ENCODE measurements at regions not wholly inside any gene's neighbourhood (a gene's known extent, or its start where the extent isn't known, plus 50 kb on each side); places are given as distances from the start of the nearest gene placed in this dataset.

- TF ChIP-seq EP300 (IDR thresholded peaks at IDR 0.05; ENCODE audit: borderline replicate concordance): no peak
- TF ChIP-seq MAX (IDR thresholded peaks at IDR 0.05): no peak
- TF ChIP-seq ZBTB7A (IDR thresholded peaks at IDR 0.05; ENCODE audit: low read depth): no peak
- no peak for TF ChIP-seq EGR1 (IDR thresholded peaks at IDR 0.05)
- TF ChIP-seq REST (IDR thresholded peaks at IDR 0.05; ENCODE audit: low read depth): no peak
- no peak for TF ChIP-seq TAF1 (IDR thresholded peaks at IDR 0.05; ENCODE audit: low read depth)
- TF ChIP-seq RAD21 (IDR thresholded peaks at IDR 0.05; ENCODE audit: low read depth): no peak
- no peak for TF ChIP-seq YY1 (IDR thresholded peaks at IDR 0.05; ENCODE audit: low read depth)
- TF ChIP-seq USF1 (IDR thresholded peaks at IDR 0.05): no peak
- no peak for TF ChIP-seq NFIC (IDR thresholded peaks at IDR 0.05)
- TF ChIP-seq TCF12 (IDR thresholded peaks at IDR 0.05; ENCODE audit: low read depth): no peak
- no peak for TF ChIP-seq CEBPB (IDR thresholded peaks at IDR 0.05)
These were observed 235.1 kb upstream of the ZNF804A start for GRCh38 chr2:184363213-184363612.

- TF ChIP-seq TAF1 (IDR thresholded peaks at IDR 0.05; ENCODE audit: low read depth): no peak
- TF ChIP-seq TCF12 (IDR thresholded peaks at IDR 0.05; ENCODE audit: low read depth): no peak
- no peak for TF ChIP-seq TEAD4 (IDR thresholded peaks at IDR 0.05)
- TF ChIP-seq EP300 (IDR thresholded peaks at IDR 0.05; ENCODE audit: borderline replicate concordance): no peak
- TF ChIP-seq CEBPB (IDR thresholded peaks at IDR 0.05): no peak
- no peak for TF ChIP-seq ZBTB7A (IDR thresholded peaks at IDR 0.05; ENCODE audit: low read depth)
- TF ChIP-seq MAX (IDR thresholded peaks at IDR 0.05): no peak
- TF ChIP-seq NFIC (IDR thresholded peaks at IDR 0.05): no peak
These were observed 231.1 kb upstream of the ZNF804A start for GRCh38 chr2:184367211-184367610.

- no peak for TF ChIP-seq TEAD4 (IDR thresholded peaks at IDR 0.05)
- no peak for TF ChIP-seq REST (IDR thresholded peaks at IDR 0.05; ENCODE audit: low read depth)
- TF ChIP-seq YY1 (IDR thresholded peaks at IDR 0.05; ENCODE audit: low read depth): no peak
- TF ChIP-seq MAX (IDR thresholded peaks at IDR 0.05): no peak
- TF ChIP-seq TAF1 (IDR thresholded peaks at IDR 0.05; ENCODE audit: low read depth): no peak
- no peak for TF ChIP-seq CREB1 (IDR thresholded peaks at IDR 0.05; ENCODE audit: low read depth)
- TF ChIP-seq FOXM1 (IDR thresholded peaks at IDR 0.05; ENCODE audit: borderline replicate concordance, low read depth): no peak
- no peak for TF ChIP-seq RAD21 (IDR thresholded peaks at IDR 0.05; ENCODE audit: low read depth)
These were observed 229.0 kb upstream of the ZNF804A start for GRCh38 chr2:184369307-184369706.

- TF ChIP-seq CEBPB (IDR thresholded peaks at IDR 0.05) (no peak), YY1 (IDR thresholded peaks at IDR 0.05; ENCODE audit: low read depth) (no peak), ZBTB7A (IDR thresholded peaks at IDR 0.05; ENCODE audit: low read depth) (no peak), RAD21 (IDR thresholded peaks at IDR 0.05; ENCODE audit: low read depth) (no peak), TCF12 (IDR thresholded peaks at IDR 0.05; ENCODE audit: low read depth) (no peak), TAF1 (IDR thresholded peaks at IDR 0.05; ENCODE audit: low read depth) (no peak), CREB1 (IDR thresholded peaks at IDR 0.05; ENCODE audit: low read depth) (no peak), EP300 (IDR thresholded peaks at IDR 0.05; ENCODE audit: borderline replicate concordance) (no peak), REST (IDR thresholded peaks at IDR 0.05; ENCODE audit: low read depth) (no peak), EGR1 (IDR thresholded peaks at IDR 0.05) (no peak), NFIC (IDR thresholded peaks at IDR 0.05) (no peak), FOXM1 (IDR thresholded peaks at IDR 0.05; ENCODE audit: borderline replicate concordance, low read depth) (no peak), USF1 (IDR thresholded peaks at IDR 0.05) (no peak)
These were observed 227.4 kb upstream of the ZNF804A start for GRCh38 chr2:184370954-184371353.
